Lung (tissue), 11 donors: ENCODE measurements at regions not wholly inside any gene's neighbourhood (a gene's known extent, or its start where the extent isn't known, plus 50 kb on each side); places are given as distances from the start of the nearest gene placed in this dataset.

Experiments used
- ATAC-seq: fragments of 200-7000 bp; cut with Tn5 transposase; one replicate; pipeline ENCODE4 v1.9.1; 2020; ENCODE audit warnings: moderate number of reproducible peaks; ENCODE audit not compliant: insufficient read depth, low FRiP score
- DNase-seq, 3 donors: peaks; one replicate each; pipeline ENCODE4 v3.0.0-alpha.2; 2013 to 2017
- H3K27ac ChIP-seq, 2 donors: one replicate each; pipeline ENCODE4 v1.5.1; 2013; ENCODE audit warnings: mild to moderate bottlenecking in 2 of 2, moderate library complexity in 2 of 2, control low read depth in 1 of 2, inconsistent platforms in 1 of 2, low read depth in 1 of 2, low read length in 1 of 2
- H3K27me3 ChIP-seq, 3 donors: one replicate each; pipeline ENCODE4 v1.5.1; 2013; ENCODE audit warnings: low read length in 2 of 3; ENCODE audit not compliant: control insufficient read depth in 3 of 3, insufficient read depth in 3 of 3
- H3K36me3 ChIP-seq, 4 donors: one replicate each; pipeline ENCODE4 v1.5.1; 2013; ENCODE audit warnings: low read length in 4 of 4, mild to moderate bottlenecking in 1 of 4, moderate library complexity in 1 of 4; ENCODE audit not compliant: control insufficient read depth in 4 of 4, insufficient read depth in 4 of 4
- H3K4me1 ChIP-seq, 5 donors: one replicate each; pipeline ENCODE4 v1.5.1; 2013; ENCODE audit warnings: low read length in 5 of 5, mild to moderate bottlenecking in 2 of 5, moderate library complexity in 1 of 5; ENCODE audit not compliant: control insufficient read depth in 5 of 5, insufficient read depth in 5 of 5
- H3K4me3 ChIP-seq: one replicate; pipeline ENCODE4 v1.5.1; 2013; ENCODE audit warnings: mild to moderate bottlenecking, control low read depth, moderate library complexity
- H3K9ac ChIP-seq, 2 donors: one replicate each; pipeline ENCODE4 v1.5.1; 2013; ENCODE audit warnings: low read length in 2 of 2, control low read depth in 1 of 2; ENCODE audit not compliant: insufficient read depth in 1 of 2
- H3K9me3 ChIP-seq, 4 donors: one replicate each; pipeline ENCODE4 v1.5.1; 2013; ENCODE audit warnings: low read length in 3 of 4, mild to moderate bottlenecking in 1 of 4, moderate library complexity in 1 of 4; ENCODE audit not compliant: control insufficient read depth in 4 of 4, insufficient read depth in 3 of 4
- CTCF ChIP-seq: IDR thresholded peaks from 2 replicates; pipeline ENCODE4 v1.5.1; 2012; ENCODE audit warnings: mild to moderate bottlenecking; ENCODE audit errors: control extremely low read depth, extremely low read depth
- WGBS, 2 donors: extraction: QIAGEN DNeasy Blood & Tissue Kit; methylation state at CpG; one replicate each; pipeline ENCODE4 v1.1.7; 2013; 5-methylcytosine and 5-hydroxymethylcytosine counted together
- donor health status: control.
- donor health status: control.
- donor health status: Bipolar disorder and iron deficiency.
- donor health status: healthy.
- donor health status: DM: yes; HTN: yes; CAD: no.

- DNase-seq (no peak), ATAC-seq (no peak)
- no peak for TF ChIP-seq CTCF
- no peaks in the 10 kb centered on the region for H3K36me3 ChIP-seq
- no peak overlapping the region for H3K4me3 ChIP-seq
- H3K27ac ChIP-seq: no peak overlapping the region
- WGBS, 2 donors: 49 to 72% methylated on average over 4 of the region's 4 CpGs
- no peaks in the 10 kb centered on the region for H3K9me3 ChIP-seq
- no peak overlapping the region for H3K9ac ChIP-seq
- no peaks in the 10 kb centered on the region for H3K4me1 ChIP-seq
- peaks cover 0 to 3% (median 0%) of the 10 kb centered on the region in 3 donors for H3K27me3 ChIP-seq
Measured at GRCh38 chr16:16924613-16925012, 545.7 kb downstream of the NPIPA7 start.

DNA sequence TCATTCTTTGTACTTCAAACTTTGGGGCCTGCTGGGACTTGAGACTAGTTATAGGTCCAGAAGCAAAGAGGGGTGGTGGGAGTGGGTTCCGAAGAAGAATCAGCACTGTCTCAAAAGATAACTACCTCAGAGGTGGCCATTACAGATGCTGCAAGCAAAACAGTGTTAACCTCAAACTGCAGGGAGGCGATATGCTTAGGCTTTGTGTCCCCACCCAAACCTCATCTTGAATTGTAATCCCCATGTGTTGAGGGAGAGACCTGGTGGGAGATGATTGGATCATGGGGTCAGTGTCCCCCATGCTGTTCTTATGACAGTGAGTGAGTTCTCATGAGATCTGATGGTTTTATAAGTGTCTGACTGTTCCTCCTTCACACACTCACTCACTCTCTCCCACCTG, 545.3 kb downstream of the XYLT1 start:
- H3K4me1 ChIP-seq: no peaks in the 10 kb centered on the region
- no peak for DNase-seq
- TF ChIP-seq CTCF: no peak
- WGBS, 2 donors: 94 to 100% methylated on average over 2 of the region's 2 CpGs
- no peak overlapping the region for H3K9ac ChIP-seq
- H3K27ac ChIP-seq: no peak overlapping the region
- ATAC-seq: no peak
- no peak overlapping the region for H3K4me3 ChIP-seq
- H3K27me3 ChIP-seq: peaks cover 0 to 3% (median 0%) of the 10 kb centered on the region in 3 donors
- H3K9me3 ChIP-seq: no peaks in the 10 kb centered on the region
- no peaks in the 10 kb centered on the region for H3K36me3 ChIP-seq

- WGBS, 2 donors: 65 to 71% methylated on average over 4 of the region's 4 CpGs
- Histone ChIP-seq H3K4me1 (no peaks in the 10 kb centered on the region), H3K9me3 (no peaks in the 10 kb centered on the region), H3K9ac (no peak overlapping the region), H3K27me3 (peaks cover 0 to 3% (median 0%) of the 10 kb centered on the region in 3 donors), H3K4me3 (no peak overlapping the region), H3K36me3 (no peaks in the 10 kb centered on the region), H3K27ac (no peak overlapping the region)
- ATAC-seq (no peak), DNase-seq (no peak)
- no peak for TF ChIP-seq CTCF
Measured at GRCh38 chr16:16928532-16929109, 542.1 kb downstream of the XYLT1 start.

GRCh38 chr16:16930309-16931000, 540.3 kb downstream of the XYLT1 start:
- Histone ChIP-seq H3K27ac (no peak overlapping the region), H3K4me1 (no peaks in the 10 kb centered on the region), H3K27me3 (no peaks in the 10 kb centered on the region), H3K9ac (no peak overlapping the region), H3K36me3 (no peaks in the 10 kb centered on the region), H3K9me3 (no peaks in the 10 kb centered on the region), H3K4me3 (no peak overlapping the region)
- ATAC-seq (no peak), DNase-seq (no peak)
- WGBS, 2 donors: 51 to 66% methylated on average over 7 of the region's 7 CpGs
- TF ChIP-seq CTCF: no peak
